DMS153 (cell line): ENCODE measurements at regions not wholly inside any gene's neighbourhood (a gene's known extent, or its start where the extent isn't known, plus 50 kb on each side); places are given as distances from the start of the nearest gene placed in this dataset.

ENCODE experiments used
- DNase-seq: peaks from one replicate; lab custom pipeline; 2025; lab: John Stamatoyannopoulos, UW

GRCh38 chr1:239436286-239436685 is 49.9 kb downstream of the CHRM3 start:
- no peak for DNase-seq

DNA sequence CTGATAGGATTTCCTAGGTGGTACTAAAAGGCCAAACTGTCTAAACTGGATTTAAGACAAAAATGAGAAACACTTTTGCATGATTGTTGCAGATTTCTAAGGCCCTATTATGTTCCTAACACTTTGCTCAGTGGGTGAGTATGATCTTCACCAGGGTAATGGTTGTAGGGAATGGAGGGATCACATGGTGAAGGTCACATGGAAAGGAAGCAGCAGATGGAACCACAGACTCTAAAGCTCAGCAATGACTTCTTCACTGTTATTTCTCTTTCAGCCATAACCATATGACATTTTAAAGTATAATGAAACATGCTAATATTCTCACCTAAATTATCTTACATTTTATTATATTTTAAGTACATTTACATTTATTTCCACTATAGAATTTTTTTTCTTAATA is 51.5 kb downstream of the CHRM3 start:
- DNase-seq: no peak

DNA sequence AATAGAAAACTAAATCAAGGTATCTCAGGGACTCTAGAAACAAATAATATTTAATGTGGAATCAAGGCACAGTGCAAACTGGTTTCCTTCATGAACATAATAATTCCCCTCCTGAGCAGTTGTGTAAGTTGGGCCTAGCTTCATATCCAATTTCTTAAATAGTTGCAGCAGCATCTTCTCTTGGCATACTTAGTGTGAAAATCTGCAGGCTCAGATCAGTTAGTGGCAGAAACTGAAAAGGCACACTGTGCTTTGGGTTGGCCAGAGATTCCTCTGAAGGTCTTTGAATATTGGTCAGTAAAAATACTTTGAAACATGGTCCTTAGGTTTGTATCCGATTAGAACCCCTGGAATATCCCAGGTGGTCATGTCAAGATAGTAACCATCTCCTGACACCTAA is 52.5 kb downstream of the CHRM3 start:
- DNase-seq: no peak

GRCh38 chr1:239443361-239443760 is 57.0 kb downstream of the CHRM3 start:
- no peak for DNase-seq

DNA sequence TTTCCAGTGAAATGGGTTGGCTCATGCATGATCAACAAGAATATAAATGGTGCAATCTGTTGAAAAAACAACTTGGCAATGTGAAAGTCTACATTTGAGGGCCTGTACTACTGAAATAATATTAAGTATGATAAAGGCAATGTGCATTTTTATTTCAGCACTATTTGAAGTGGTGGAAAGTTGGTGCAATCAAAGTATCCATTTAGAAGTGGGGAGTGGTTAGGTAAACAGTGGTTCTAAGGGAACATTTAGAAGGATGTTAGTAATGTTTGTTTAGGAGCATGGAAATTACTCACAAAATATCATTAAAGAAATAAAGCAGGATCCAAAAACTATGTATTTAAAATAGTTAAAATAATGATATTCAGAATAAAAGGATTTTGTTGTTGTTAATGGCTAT is 60.2 kb downstream of the CHRM3 start:
- no peak for DNase-seq

DNA sequence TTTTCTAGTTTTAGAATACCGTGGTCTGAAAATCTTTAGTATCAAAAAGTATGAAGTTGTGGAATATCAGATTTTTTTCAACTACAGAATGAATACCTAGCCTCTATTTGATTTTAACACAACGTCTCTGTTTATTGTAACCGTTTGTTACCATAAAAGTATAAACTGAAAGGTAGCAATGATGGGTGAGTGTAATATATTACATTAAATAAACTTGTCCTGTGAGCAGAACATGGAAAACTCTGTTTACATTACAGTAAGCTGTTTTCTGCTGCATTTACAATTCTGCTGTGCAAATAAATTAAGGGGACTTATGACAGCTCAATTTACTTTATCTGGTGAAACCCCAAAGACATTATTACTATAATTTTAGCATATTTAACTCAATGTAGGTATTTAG is 62.5 kb downstream of the CHRM3 start:
- DNase-seq: no peak

GRCh38 chr1:239455743-239456142 is 69.4 kb downstream of the CHRM3 start:
- no peak for DNase-seq

DNA sequence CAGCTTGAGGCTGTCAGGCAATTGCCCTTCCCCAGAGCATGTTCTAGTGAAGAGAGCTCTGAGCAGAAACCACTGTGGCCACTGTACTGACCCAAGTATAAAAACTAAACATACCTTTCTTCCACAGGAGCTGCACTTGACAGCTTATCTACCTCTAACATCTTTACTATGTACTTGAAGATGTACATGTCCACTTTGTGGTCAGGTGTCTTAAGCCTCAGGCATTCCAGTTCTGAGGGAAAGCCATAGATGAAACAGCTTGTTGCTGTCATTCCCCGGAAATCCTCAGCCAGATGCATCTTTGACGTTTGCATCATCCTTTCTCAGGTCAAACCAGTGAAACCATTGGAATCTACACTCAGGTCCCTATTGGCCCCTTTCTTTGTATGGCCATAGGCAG is 70.4 kb downstream of the CHRM3 start:
- DNase-seq: no peak

DNA sequence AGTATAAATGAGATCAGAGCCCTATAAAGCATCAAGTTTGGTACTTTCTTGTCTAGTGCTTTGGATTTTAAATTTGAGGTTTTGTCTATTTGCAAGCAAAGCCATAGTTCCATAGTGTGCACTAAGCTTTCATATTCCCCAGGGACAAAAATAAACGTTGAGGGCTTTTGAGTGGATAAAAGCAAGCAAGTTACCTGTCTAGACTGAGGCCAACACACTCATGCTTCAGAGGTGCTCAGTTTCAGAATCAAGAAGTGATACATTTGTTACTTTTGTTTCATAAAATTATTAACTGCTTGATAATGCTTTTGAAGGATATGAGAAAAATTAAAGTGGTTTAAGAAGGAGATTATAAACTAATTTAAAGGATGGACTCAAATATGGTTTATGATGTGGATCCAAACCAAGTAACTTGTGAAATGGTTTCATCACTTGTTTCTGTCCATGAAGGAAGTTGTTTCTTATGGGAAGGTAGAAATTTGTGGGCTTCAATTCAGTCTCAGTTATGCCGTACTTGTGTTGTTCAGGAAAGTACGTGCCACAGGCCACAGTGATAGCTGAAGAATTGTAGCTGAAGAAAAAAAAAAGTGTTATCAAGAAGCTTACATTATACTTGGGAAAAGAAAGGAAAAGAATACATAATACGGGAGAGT is 71.2 kb downstream of the CHRM3 start:
- DNase-seq: no peak

GRCh38 chr1:239458144-239458500 is 71.8 kb downstream of the CHRM3 start:
- DNase-seq: no peak

GRCh38 chr1:239467730-239468129 is 81.4 kb downstream of the CHRM3 start:
- DNase-seq: no peak

DNA sequence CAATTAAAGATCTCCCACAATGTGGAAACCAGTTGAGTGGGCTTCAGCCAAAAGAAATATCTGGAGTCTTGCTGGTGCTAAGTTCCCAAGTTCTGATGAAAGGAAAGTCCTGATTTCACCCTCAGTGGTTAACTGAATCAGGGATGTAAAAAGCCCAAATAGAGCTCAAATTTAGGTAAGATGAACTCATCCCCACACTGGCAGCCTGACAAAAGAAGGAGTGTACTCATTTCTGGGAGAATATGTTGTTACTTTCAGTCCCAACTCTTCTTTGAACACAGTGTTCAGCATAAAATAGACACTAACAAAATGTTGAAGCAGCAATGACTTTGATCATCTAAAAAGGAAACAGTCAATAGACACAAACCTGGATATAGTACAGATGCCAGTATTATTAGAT is 91.7 kb downstream of the CHRM3 start:
- no peak for DNase-seq

DNA sequence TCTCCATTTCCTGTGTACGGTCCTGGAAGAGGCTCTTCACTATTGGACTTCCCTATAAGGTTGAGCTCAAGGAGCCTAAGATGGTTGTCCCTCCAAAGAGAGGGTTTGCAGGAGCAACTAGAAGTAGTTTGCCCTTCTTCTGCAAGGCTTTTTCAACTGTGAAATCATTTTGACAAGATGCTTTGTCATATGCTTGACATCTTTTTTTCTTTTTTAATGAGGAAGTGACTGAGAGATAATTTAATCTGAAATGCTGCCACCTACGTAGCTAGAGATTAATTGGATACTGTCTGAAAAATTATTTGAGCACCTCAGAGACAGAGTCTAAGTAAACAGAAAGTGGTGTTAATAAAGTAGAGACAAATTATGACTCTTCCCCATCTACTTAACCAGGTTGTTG is 97.0 kb downstream of the CHRM3 start:
- DNase-seq: no peak

DNA sequence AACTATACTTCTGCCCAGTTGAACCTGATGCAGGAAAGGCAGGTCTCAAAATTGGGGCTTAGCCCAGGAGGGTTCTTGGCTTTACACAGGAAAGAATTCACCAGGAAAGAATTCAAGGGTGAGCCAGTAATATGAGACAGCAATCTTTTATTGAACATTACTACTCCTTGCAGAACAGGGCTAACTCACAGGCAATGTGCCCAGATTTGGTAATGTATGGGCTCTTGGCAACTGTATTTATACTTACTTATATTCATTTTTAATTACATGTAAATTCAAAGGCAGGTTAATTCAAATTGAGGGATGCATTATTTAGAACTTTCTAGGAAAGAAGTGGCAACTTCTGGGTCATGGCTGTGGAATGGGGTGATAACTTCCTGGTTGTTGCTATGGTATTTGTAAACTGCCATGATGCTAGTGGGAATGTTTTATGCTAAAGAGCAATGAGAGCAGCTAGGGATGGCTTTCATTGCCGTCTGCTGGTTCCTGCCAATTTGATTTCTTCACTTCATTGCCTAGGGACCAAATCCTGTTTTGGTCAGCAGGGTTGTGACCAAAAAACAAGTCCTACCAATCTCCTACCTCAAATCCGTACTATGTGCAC is 107.5 kb downstream of the CHRM3 start:
- DNase-seq: no peak

DNA sequence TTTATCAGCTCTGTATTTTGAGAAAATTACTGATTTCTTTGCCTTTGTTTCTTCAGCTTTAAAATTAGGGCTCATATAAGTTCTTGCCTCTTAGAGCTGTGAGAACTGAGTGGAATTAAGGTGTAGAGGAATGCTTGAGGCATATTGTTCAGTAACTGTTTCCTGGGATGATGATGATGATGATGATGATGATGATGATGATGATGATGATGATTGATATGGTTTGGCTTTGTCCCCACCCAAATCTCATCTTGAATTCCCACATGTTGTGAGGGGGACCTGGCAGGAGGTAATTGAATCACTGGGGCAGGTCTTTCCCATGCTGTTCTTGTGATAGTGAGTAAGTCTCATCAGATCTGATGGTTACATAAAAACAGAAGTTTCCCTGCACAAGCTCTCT is 118.7 kb downstream of the CHRM3 start:
- no peak for DNase-seq

DNA sequence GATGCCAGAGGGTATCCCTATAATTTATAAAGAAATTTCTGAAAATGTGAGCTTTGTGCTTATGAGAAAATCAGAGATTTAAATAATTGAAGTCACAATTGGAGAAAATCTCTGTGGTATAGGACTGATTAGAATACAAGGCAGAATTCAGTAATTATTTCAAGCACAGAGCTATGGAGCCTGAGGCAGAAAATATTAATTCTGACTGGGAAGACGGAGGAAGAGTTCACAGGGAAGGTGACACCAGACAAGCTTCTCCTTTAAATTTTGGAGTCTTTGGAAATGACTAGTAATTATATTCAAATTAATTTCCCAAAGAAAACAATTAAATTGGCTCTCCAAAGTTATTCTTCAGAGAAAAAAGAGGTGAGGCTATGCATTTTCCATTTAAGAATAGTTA is 121.5 kb downstream of the CHRM3 start:
- DNase-seq: no peak

DNA sequence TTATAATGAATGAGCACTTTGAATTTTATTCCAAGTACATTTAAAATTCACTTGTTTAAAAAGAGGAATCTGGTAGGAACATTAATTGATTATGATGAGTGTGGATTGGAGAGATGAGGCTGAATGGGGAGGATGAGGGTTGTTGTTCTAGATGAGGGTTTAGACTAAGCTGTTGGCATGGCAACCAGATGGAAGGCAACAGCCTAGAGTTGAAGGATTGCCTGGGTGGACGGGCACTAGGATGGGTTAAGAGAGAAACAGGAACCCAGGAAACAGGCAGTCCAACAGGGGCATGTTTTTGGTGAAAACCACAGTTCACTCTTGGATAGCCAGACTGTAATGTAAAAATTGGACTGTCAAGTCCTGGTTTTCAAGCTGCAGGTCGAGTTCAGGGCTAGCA is 125.5 kb downstream of the CHRM3 start:
- DNase-seq: no peak

DNA sequence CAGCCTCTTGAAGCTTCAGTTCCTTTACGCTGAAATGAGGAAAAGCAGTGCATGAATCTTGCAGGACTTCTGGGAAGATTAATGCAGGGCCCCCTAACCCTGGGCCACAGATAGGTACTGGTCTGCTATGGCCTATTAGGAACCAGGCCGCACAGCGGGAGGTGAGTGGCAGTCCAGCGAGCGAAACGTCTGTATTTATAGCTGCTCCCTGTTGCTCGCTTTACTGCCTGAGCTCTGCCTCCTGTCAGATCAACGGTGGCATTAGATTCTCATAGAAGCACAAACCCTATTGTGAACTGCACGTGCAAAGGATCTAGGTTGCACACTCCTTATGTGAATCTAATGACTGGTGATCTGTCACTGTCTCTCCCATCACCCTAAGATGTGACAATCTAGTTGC is 130.2 kb downstream of the CHRM3 start:
- DNase-seq: no peak

- DNase-seq: no peak
Measured at GRCh38 chr1:239526391-239526790, 140.0 kb downstream of the CHRM3 start.

DNA sequence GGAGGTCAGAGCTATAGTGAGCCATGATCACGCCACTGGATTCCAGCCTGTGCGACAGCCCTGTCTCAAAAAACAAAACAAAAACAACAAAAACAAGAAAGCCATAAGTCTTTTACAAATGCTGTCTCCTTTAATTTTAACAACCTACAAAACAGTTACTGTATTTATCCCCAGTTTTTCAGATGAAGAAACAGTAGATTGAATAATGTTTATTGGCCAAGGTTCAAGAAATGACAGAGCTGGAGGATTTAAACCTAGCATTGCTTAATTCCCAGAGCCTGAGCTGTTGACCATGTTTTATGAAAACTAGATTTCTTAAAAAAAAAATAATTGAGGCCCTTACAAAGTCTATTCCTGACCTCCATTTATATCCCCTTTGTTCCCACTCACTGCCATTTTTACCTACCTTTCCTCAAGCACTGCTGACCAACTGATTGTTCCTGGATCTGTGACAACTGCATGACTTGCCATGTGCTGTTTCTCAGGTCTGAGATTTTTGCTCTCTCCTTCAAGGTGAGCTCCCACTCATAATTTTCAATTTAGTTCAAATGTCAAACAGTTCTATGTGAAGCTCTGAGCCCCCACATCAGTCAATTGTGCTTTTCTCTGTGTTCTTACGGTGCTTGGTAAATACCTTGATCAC is 140.8 kb downstream of the CHRM3 start:
- no peak for DNase-seq

- DNase-seq: no peak
Measured at GRCh38 chr1:239536165-239536849, 149.9 kb downstream of the CHRM3 start.

- DNase-seq: no peak
Measured at GRCh38 chr1:239537795-239538194, 151.4 kb downstream of the CHRM3 start.

GRCh38 chr1:239538239-239538988 is 152.0 kb downstream of the CHRM3 start:
- no peak for DNase-seq
